Progenitor cell of endocrine pancreas (in vitro differentiated cells): ENCODE measurements at regions not wholly inside any gene's neighbourhood (a gene's known extent, or its start where the extent isn't known, plus 50 kb on each side); places are given as distances from the start of the nearest gene placed in this dataset.
"Not testable (repeated sequence)": the region's sequence is repeated elsewhere in the genome, so short reads cannot be mapped to it uniquely, and the experiment has no call there.

Experiments
- DNase-seq: peaks from one replicate; pipeline ENCODE4 v3.0.0; 2021; ENCODE audit warnings: low spot score; ENCODE audit not compliant: unreplicated experiment
- H3K27ac Mint-ChIP-seq: 2 replicates; pipeline ENCODE4 v1.8.0; 2021; ENCODE audit warnings: mild to moderate bottlenecking, moderate library complexity, mixed read lengths
- H3K27me3 Mint-ChIP-seq: 2 replicates; pipeline ENCODE4 v1.8.0; 2021; ENCODE audit warnings: mixed read lengths
- H3K36me3 Mint-ChIP-seq: 2 replicates; pipeline ENCODE4 v1.8.0; 2022; ENCODE audit warnings: mixed read lengths; ENCODE audit not compliant: insufficient read depth
- H3K4me1 Mint-ChIP-seq: 2 replicates; pipeline ENCODE4 v1.8.0; 2021; ENCODE audit warnings: low read depth, mixed read lengths
- H3K4me3 Mint-ChIP-seq: 2 replicates; pipeline ENCODE4 v1.8.0; 2021; ENCODE audit warnings: low read depth, mild to moderate bottlenecking, moderate library complexity, mixed read lengths
- H3K9me3 Mint-ChIP-seq: 2 replicates; pipeline ENCODE4 v1.8.0; 2021; ENCODE audit warnings: low read depth, mixed read lengths
- CTCF ChIP-seq: fragments of 200-600 bp; sonication (generic); IDR thresholded peaks from one replicate; pipeline ENCODE4 v1.5.0; 2021; ENCODE audit warnings: antibody characterized with exemption, mild to moderate bottlenecking; ENCODE audit not compliant: unreplicated experiment

DNA sequence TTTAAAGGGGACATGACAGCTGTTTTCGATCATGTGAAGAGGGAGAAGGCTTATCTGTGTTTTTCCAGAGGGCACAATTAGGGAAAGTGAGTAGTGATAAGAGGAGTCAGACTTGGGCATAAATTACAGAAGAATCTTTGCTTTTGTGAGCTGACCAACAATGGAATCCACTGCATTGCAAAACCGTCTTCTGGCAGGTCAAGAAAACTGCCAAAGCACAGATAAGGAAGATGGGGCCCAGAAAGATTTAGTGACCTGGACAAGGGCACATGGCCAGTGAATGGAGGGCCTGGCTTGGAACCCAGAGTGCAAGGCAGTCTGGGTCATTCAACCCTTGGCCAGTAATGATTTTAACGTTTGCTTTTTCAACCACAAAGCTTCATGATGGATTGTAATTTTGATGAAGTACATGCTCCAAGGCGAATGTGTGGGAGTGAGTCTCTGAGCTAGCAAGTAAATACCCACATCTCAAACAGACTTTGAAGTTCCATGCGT is 153.2 kb upstream of the MAST4 start:
- Mint-ChIP-seq H3K27me3 (no peaks in the 10 kb centered on the region), H3K9me3 (peaks cover 10% of the 10 kb centered on the region), H3K4me3 (no peak overlapping the region), H3K36me3 (peaks cover 1% of the 10 kb centered on the region), H3K27ac (no peak overlapping the region), H3K4me1 (peaks cover 29% of the 10 kb centered on the region)
- no peak for TF ChIP-seq CTCF
- DNase-seq = no peak

DNA sequence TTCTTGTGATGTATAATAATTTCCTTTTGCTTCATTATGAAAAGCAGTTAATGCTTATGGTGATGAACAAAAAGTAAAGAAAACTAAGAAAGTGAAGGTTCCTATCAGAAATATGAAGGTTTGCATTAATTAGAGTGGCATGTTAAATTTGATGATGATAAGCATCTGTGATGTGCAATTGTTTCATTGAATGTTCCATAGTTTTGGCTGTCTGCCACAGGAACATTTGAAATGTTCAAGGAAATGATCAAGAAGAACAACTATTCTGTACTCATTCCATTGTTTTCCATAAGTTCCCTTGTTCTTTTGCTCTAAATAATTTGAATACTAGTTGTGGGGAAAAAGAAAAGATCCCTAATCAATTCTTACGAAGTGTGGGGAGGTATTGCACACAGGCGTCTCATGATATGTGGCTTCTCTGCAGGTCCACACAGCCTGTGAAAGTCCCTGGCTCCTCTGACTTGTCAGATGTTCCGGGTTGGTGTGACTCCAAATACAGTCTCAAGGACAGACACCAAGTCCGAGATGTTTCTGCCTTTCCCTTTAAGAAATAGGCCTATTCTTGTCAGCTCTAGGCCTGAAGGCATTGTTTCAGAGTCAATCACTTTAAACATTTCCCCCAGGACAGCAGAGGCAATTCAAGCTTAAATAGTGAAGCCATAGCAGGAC is 152.6 kb upstream of the MAST4 start:
- peaks cover 29% of the 10 kb centered on the region for H3K4me1 Mint-ChIP-seq
- peaks cover 15% of the 10 kb centered on the region for H3K9me3 Mint-ChIP-seq
- H3K27ac Mint-ChIP-seq = no peak overlapping the region
- peaks cover 3% of the 10 kb centered on the region for H3K36me3 Mint-ChIP-seq
- H3K4me3 Mint-ChIP-seq = no peak overlapping the region
- no peaks in the 10 kb centered on the region for H3K27me3 Mint-ChIP-seq
- DNase-seq = no peak
- TF ChIP-seq CTCF = no peak

GRCh38 chr5:66448070-66448469 is 148.1 kb upstream of the MAST4 start:
- H3K27me3 Mint-ChIP-seq, H3K4me3 Mint-ChIP-seq, DNase-seq, H3K27ac Mint-ChIP-seq, H3K36me3 Mint-ChIP-seq, H3K4me1 Mint-ChIP-seq: not testable (repeated sequence)
- peaks cover 30% of the 10 kb centered on the region for H3K9me3 Mint-ChIP-seq

DNA sequence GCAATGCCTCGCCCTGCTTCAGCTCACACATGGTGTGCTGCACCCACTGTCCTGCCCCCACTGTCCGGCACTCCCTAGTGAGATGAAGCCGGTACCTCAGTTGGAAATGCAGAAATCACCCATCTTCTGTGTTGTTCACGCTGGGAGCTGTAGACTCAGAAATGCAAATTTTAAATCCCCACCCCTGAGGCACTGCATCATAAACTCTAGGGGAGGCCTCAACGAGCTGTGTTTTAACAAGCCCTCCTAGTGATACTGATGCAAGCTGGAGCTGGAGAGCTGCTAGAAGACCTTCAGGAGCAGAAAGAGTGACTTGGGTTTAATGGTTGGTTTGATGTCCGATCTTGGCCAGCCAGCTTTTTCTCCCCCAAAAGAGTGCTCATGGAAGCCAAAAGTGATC is 146.0 kb upstream of the MAST4 start:
- TF ChIP-seq CTCF = no peak
- peaks cover 3% of the 10 kb centered on the region for H3K4me1 Mint-ChIP-seq
- DNase-seq = no peak
- peaks cover 30% of the 10 kb centered on the region for H3K9me3 Mint-ChIP-seq
- no peak overlapping the region for H3K4me3 Mint-ChIP-seq
- peaks cover 3% of the 10 kb centered on the region for H3K36me3 Mint-ChIP-seq
- H3K27ac Mint-ChIP-seq = no peak overlapping the region
- H3K27me3 Mint-ChIP-seq = no peaks in the 10 kb centered on the region

DNA sequence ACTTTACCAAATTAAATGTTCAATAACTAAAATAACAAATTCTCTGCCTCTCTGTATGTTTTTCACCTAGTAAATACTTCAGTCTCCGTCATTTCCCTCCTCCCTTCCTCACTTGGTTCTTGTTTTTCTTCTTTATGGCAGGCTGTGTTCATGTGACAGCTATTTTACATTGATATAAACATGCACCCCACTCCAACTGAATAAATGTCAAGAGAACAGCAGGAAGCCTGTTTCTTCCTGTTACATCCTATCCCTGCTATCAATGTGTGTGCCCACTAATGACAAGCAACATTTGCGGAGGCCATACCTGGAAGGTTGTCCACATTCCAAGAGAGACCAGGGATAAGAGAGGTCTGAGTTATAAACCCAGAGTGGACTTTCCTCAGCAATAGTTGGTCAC is 145.2 kb upstream of the MAST4 start:
- no peaks in the 10 kb centered on the region for H3K27me3 Mint-ChIP-seq

More for the DNA sequence above, 145.2 kb upstream of the MAST4 start:
- Mint-ChIP-seq H3K9me3 (peaks cover 30% of the 10 kb centered on the region), H3K4me3 (no peak overlapping the region), H3K27ac (no peak overlapping the region), H3K36me3 (peaks cover 3% of the 10 kb centered on the region), H3K4me1 (peaks cover 4% of the 10 kb centered on the region)
- DNase-seq = no peak
- TF ChIP-seq CTCF = no peak
